HG03139 (cell line): ENCODE measurements at regions not wholly inside any gene's neighbourhood (a gene's known extent, or its start where the extent isn't known, plus 50 kb on each side); places are given as distances from the start of the nearest gene placed in this dataset.
"Not testable (repeated sequence)": the region's sequence is repeated elsewhere in the genome, so short reads cannot be mapped to it uniquely, and the experiment has no call there.

Source experiments
- ATAC-seq: cut with Tn5 transposase; IDR thresholded peaks from one replicate; pipeline ENCODE4 v1.9.1; 2021; ENCODE audit not compliant: unreplicated experiment

GRCh38 chr5:174997688-174998087, 273.3 kb downstream of the MSX2 start:
- no peak for ATAC-seq

- no peak for ATAC-seq
Observed at GRCh38 chr5:174996941-174997340, 272.6 kb downstream of the MSX2 start.

- no peak for ATAC-seq
Observed at GRCh38 chr5:174995827-174996226, 271.4 kb downstream of the MSX2 start.

- no peak for ATAC-seq
Observed at GRCh38 chr5:174991847-174992246, 267.5 kb downstream of the MSX2 start.

- ATAC-seq = no peak
Observed at GRCh38 chr5:174990909-174991308, 266.5 kb downstream of the MSX2 start.

GRCh38 chr5:174987443-174988012, 263.1 kb downstream of the MSX2 start:
- ATAC-seq = no peak

GRCh38 chr5:174984863-174985262, 260.5 kb downstream of the MSX2 start:
- no peak for ATAC-seq

- no peak for ATAC-seq
Observed at GRCh38 chr5:174982485-174982884, 258.1 kb downstream of the MSX2 start.

- ATAC-seq = no peak
Observed at GRCh38 chr5:174981416-174981815, 257.0 kb downstream of the MSX2 start.

GRCh38 chr5:174980952-174981351, 256.6 kb downstream of the MSX2 start:
- ATAC-seq = no peak

- no peak for ATAC-seq
Observed at GRCh38 chr5:174972291-174972690, 247.9 kb downstream of the MSX2 start.

GRCh38 chr5:174971210-174971609, 246.8 kb downstream of the MSX2 start:
- no peak for ATAC-seq

- no peak for ATAC-seq
Observed at GRCh38 chr5:174970502-174970901, 246.1 kb downstream of the MSX2 start.

- no peak for ATAC-seq
Observed at GRCh38 chr5:174953871-174954270, 229.5 kb downstream of the MSX2 start.

- ATAC-seq = no peak
Observed at GRCh38 chr5:174951151-174951780, 226.9 kb downstream of the MSX2 start.

- ATAC-seq = no peak
Observed at GRCh38 chr5:174947548-174947947, 223.2 kb downstream of the MSX2 start.

GRCh38 chr5:174945853-174946252, 221.5 kb downstream of the MSX2 start:
- ATAC-seq = no peak

GRCh38 chr5:174943785-174944184, 219.4 kb downstream of the MSX2 start:
- ATAC-seq = no peak

GRCh38 chr5:174943002-174943401, 218.6 kb downstream of the MSX2 start:
- not testable (repeated sequence) for ATAC-seq

- no peak for ATAC-seq
Observed at GRCh38 chr5:174937201-174938123, 213.1 kb downstream of the MSX2 start.

GRCh38 chr5:174935854-174936474, 211.6 kb downstream of the MSX2 start:
- no peak for ATAC-seq
